Vagina (tissue), 2 donors: ENCODE measurements at regions not wholly inside any gene's neighbourhood (a gene's known extent, or its start where the extent isn't known, plus 50 kb on each side); places are given as distances from the start of the nearest gene placed in this dataset.
"Not testable (repeated sequence)": the region's sequence is repeated elsewhere in the genome, so short reads cannot be mapped to it uniquely, and the experiment has no call there.

ENCODE experiments used
- DNase-seq, 2 donors: peaks; one replicate each; pipeline ENCODE4 v3.0.0-alpha.2; 2017; ENCODE audit errors: extremely low spot score in 2 of 2
- H3K27ac ChIP-seq: fragments of 200-600 bp; sonication (generic); one replicate; pipeline ENCODE4 v1.5.1; 2019
- H3K27me3 ChIP-seq: fragments of 200-600 bp; sonication (generic); one replicate; pipeline ENCODE4 v1.5.1; 2019
- H3K36me3 ChIP-seq, 2 donors: fragments of 200-600 bp; sonication (generic); one replicate each; pipeline ENCODE4 v1.5.1; 2017 to 2019
- H3K4me1 ChIP-seq: fragments of 200-600 bp; sonication (generic); one replicate; pipeline ENCODE4 v1.5.1; 2019
- H3K4me3 ChIP-seq, 2 donors: fragments of 200-600 bp; sonication (generic); 1 replicate in 1 of 2; 2 replicates in 1 of 2; pipeline ENCODE4 v1.5.1; 2016 to 2019
- H3K9me3 ChIP-seq: fragments of 200-600 bp; sonication (generic); one replicate; pipeline ENCODE4 v1.5.1; 2019
- CTCF ChIP-seq, 3 experiments: fragments of 450-650 bp in 2 of 3; fragments of 200-600 bp in 1 of 3; sonication (generic) in 1 of 3; IDR thresholded peaks; one replicate each; pipeline ENCODE4 v1.5.1; 2017 to 2019; ENCODE audit warnings: antibody characterized with exemption in 3 of 3, mild to moderate bottlenecking in 2 of 3, moderate library complexity in 2 of 3
- POLR2A ChIP-seq, 2 donors: fragments of 450-650 bp; IDR thresholded peaks; one replicate each; pipeline ENCODE4 v1.6.1; 2017; ENCODE audit warnings: antibody characterized with exemption in 2 of 2, mild to moderate bottlenecking in 2 of 2, moderate library complexity in 2 of 2
- POLR2AphosphoS5 ChIP-seq, 2 donors: sonication (generic); formaldehyde crosslinking; IDR thresholded peaks; one replicate each; pipeline ENCODE4 v1.9.0; 2017; ENCODE audit warnings: antibody characterized with exemption in 2 of 2, mild to moderate bottlenecking in 2 of 2, low read depth in 1 of 2; ENCODE audit not compliant: insufficient read depth in 1 of 2
- intact Hi-C: fragments of 100-400 bp; cut with DNase I; formaldehyde crosslinking; loops from one replicate; pipeline ENCODE4 v1.15.1; 2023

DNA sequence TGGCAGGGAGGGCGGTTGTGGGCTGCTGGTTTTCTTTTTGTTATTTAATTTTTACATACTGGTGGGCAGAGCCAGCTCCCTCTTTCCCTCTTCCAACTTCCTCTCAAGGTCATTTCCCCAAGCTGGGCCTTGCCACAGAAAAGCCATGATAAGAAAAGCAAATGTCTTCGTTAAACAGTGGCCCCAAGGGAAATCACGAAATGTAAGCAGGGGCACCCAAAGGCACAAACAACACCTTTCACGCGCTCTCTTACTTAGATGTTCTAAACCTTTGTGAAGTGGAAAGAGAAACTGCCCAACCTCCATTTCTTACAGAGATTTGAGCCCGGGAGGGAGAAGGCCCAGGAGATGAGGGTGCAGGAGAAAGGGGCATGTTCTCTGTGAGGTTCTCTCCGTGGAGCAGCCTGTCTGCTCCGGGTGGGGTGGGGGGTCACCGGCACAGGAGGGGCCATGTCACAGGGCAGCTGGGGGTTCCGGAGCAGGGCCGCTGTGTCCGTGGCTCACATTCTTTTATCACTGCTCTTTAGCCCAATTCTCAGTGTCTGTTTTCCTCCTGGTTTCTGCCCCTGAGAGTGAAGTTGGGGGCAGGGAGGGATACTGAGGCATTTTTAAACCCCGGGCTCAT is 190.7 kb upstream of the GATA6 start:
- Histone ChIP-seq H3K9me3 (no peaks in the 10 kb centered on the region), H3K4me1 (no peaks in the 10 kb centered on the region), H3K27ac (no peak overlapping the region), H3K4me3 (no peak overlapping the region), H3K27me3 (no peaks in the 10 kb centered on the region), H3K36me3 (no peaks in the 10 kb centered on the region)
- intact Hi-C loops, result loop anchor here (10.0 kb wide), 1 partner anchor 606 kb away; no protein-coding TSS in a partner anchor
- TF ChIP-seq CTCF (IDR thresholded peaks at IDR 0.05) (no peak), POLR2A (IDR thresholded peaks at IDR 0.05) (no peak), POLR2AphosphoS5 (IDR thresholded peaks at IDR 0.05; ENCODE audit: insufficient read depth in 1 of 2, low read depth in 1 of 2) (no peak)
- no peak for DNase-seq

- Histone ChIP-seq H3K4me1 (no peaks in the 10 kb centered on the region), H3K9me3 (no peaks in the 10 kb centered on the region), H3K27me3 (no peaks in the 10 kb centered on the region), H3K36me3 (no peaks in the 10 kb centered on the region), H3K4me3 (no peak overlapping the region), H3K27ac (no peak overlapping the region)
- DNase-seq, result no peak
- TF ChIP-seq POLR2AphosphoS5 (IDR thresholded peaks at IDR 0.05; ENCODE audit: insufficient read depth in 1 of 2, low read depth in 1 of 2) (no peak), CTCF (IDR thresholded peaks at IDR 0.05) (no peak), POLR2A (IDR thresholded peaks at IDR 0.05) (no peak)
- intact Hi-C loops, result loop anchor here (10.0 kb wide), 1 partner anchor 606 kb away; no protein-coding TSS in a partner anchor
Observed at GRCh38 chr18:21979171-21979560, 190.2 kb upstream of the GATA6 start.

DNA sequence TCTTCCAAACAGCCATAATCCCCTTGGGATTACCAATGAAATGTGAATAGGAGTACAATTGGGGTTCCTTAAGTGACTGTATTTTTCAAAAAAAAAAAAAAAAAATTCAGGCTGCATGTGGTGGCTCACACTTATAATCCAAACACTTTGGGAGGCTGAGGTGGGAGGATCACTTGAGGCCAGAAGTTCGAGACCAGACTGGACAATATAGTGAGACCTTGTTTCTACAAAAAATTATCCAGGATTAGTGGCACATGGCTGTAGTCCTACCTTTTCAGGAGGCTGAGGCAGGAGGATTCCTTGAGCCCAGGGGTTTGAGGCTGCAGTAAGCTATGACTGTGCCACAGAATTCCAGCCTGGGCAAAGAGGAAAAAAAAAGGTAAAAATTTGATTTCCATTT is 189.6 kb upstream of the GATA6 start:
- no peak overlapping the region for H3K4me3 ChIP-seq
- TF ChIP-seq CTCF (IDR thresholded peaks at IDR 0.05) (no peak), POLR2A (IDR thresholded peaks at IDR 0.05) (no peak), POLR2AphosphoS5 (IDR thresholded peaks at IDR 0.05; ENCODE audit: insufficient read depth in 1 of 2, low read depth in 1 of 2) (no peak)
- H3K36me3 ChIP-seq, result no peaks in the 10 kb centered on the region
- H3K27me3 ChIP-seq, result no peaks in the 10 kb centered on the region
- intact Hi-C loops, result loop anchor here (10.0 kb wide), 1 partner anchor 605 kb away; no protein-coding TSS in a partner anchor
- no peaks in the 10 kb centered on the region for H3K9me3 ChIP-seq
- DNase-seq, result no peak
- no peak overlapping the region for H3K27ac ChIP-seq
- H3K4me1 ChIP-seq, result no peaks in the 10 kb centered on the region

GRCh38 chr18:21980744-21981143 is 188.6 kb upstream of the GATA6 start:
- intact Hi-C loops, result no loop called here
- no peak overlapping the region for H3K27ac ChIP-seq

DNA sequence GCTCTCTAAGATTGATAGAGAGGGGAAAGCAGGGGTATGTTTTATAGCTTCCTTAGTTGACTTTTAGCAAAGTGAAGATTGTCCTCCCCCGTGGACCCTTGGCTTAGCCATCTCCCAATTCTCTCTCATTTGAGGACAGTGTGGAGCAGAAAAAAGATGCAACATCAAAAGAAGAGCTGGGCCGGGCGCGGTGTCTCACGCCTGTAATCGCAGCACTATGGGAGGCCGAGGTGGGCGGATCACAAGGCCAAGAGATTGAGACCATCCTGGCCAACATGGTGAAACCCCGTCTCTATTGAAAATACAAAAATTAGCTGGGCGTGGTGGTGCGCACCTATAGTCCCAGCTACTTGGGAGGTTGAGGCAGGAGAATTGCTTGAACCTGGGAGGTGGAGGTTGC is 187.9 kb upstream of the GATA6 start:
- H3K4me3 ChIP-seq, DNase-seq, H3K27me3 ChIP-seq, H3K9me3 ChIP-seq, H3K27ac ChIP-seq, intact Hi-C loops, H3K4me1 ChIP-seq, H3K36me3 ChIP-seq: not testable (repeated sequence)

More at GRCh38 chr18:21980744-21981143, 188.6 kb upstream of the GATA6 start:
- TF ChIP-seq CTCF (IDR thresholded peaks at IDR 0.05), result no peak
- TF ChIP-seq POLR2A (IDR thresholded peaks at IDR 0.05), result no peak
- TF ChIP-seq POLR2AphosphoS5 (IDR thresholded peaks at IDR 0.05; ENCODE audit: insufficient read depth in 1 of 2, low read depth in 1 of 2), result no peak
- Histone ChIP-seq H3K27me3 (no peaks in the 10 kb centered on the region), H3K36me3 (no peaks in the 10 kb centered on the region), H3K9me3 (no peaks in the 10 kb centered on the region), H3K4me1 (no peaks in the 10 kb centered on the region), H3K4me3 (no peak overlapping the region)
- no peak for DNase-seq
